ENCODE measurements at regions not wholly inside any gene's neighbourhood (a gene's known extent, or its start where the extent isn't known, plus 50 kb on each side); places are given as distances from the start of the nearest gene placed in this dataset.

DNA sequence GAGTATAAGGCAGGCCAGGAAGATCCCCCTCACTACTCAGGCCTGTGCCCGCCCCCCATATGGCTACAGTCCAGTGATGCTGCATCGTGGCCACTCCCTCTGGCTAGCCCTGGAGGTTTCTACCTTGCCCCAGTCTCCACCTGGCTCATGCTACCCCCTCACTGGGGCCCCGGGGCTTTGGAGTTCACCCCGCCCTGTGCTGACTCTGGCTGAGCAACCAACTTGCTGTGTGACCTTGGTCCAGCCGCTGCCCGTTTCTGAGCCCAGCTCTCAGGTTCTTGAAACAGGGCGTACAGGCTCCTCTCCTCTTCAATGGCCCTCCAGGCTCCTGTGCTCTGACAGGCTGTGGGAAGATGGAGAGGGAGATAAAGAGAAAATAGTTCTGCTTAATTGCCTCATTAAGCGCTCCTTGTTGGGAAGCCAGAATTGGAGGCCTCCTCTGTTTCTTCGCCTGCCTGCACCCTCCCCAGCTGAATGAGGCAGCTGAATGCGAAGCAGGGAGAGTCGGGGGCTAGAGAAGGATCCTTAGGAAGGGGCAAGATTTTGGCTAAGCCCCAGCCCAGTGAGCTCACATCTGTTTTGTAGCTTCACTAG lies 138.2 kb upstream of the NCOR2 start:
- TF ChIP-seq CTCF (IDR thresholded peaks at IDR 0.05; ENCODE audit: poor library complexity) (no peak), EZH2 (IDR thresholded peaks at IDR 0.05; ENCODE audit: borderline replicate concordance) (no peak)

All from hepatocyte (in vitro differentiated cells).